T47D (cell line): ENCODE measurements at regions not wholly inside any gene's neighbourhood (a gene's known extent, or its start where the extent isn't known, plus 50 kb on each side); places are given as distances from the start of the nearest gene placed in this dataset.
"Not testable (repeated sequence)": the region's sequence is repeated elsewhere in the genome, so short reads cannot be mapped to it uniquely, and the experiment has no call there.

Source experiments
- DNase-seq, 2 experiments: peaks; one replicate each; pipeline versions ENCODE4 v3.0.0 to v3.0.0-alpha.2; 2011 to 2012; ENCODE audit warnings: low read depth in 1 of 2, low spot score in 1 of 2
- JUND ChIP-seq: IDR thresholded peaks from 2 replicates; pipeline ENCODE4 v1.6.1; 2012; ENCODE audit warnings: low read depth
- in situ Hi-C: cut with HindIII; loops from 2 replicates; pipeline ENCODE4 v1.10.0; 2016; ENCODE audit warnings: low sequenced_read_pairs, low pct_unique_long_range_greater_than_20kb

DNA sequence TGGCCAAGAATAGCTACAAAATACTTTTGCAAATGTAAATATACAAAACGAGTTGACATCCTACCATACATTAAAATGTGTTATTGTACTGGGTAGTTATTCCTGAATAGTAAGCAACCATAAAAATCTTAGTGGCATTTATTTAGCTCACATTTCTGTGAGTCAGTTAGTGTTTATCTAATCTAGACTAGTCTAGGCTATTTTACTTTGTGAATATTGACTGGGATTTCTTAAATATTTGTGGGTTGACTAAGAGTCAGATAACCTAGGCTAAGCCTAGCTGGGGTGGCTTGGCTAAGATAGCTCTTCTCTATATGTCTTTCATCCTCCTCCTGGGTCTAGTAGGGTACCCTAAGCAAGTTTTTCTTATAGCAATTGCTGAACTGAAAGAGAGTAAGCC lies 543.8 kb upstream of the DIAPH2 start:
- in situ Hi-C loops, result no loop called here
- no peak for TF ChIP-seq JUND
- no peak for DNase-seq

- in situ Hi-C loops, result no loop called here
- DNase-seq, result no peak
- no peak for TF ChIP-seq JUND
Measured at GRCh38 chrX:96147681-96148080, 537.0 kb upstream of the DIAPH2 start.

DNA sequence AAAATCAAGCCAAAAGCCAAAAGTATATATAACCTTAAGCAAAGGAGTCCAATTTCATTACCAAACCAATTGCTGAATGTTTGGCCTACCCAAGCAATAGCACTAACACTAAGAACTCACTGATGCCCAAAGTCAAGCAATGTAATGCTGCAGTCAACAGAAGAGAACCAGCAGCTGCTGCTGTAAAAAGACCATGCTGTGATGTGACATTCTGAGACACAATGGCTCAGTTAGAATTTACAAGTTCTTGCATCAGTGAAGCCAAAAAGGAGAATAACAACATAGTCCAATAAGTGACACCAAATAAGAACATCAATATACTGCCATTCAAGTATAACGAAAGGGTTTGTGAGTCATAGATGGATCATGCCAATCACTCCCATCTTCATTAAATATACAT lies 514.0 kb upstream of the DIAPH2 start:
- DNase-seq, result no peak
- no peak for TF ChIP-seq JUND
- in situ Hi-C loops, result no loop called here

DNA sequence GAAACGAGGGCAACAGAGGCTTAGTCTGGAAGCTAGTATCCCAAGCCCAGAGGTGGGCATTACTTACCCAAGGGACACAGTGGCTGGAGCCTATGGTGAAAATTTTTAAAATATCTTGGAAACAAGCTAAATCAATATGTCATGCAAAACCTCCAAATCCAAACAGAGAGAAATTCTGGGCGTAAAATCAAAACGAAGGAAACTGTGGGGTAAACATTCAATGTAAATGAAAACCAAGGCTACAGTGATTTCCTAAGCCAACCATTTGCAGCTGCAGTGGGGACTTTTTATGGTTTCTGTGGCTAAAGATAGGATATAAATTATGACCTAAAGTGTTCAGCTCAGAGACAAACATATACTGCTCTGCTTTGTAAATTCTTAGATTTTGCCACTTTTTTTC lies 507.7 kb upstream of the DIAPH2 start:
- in situ Hi-C loops, result no loop called here
- no peak for TF ChIP-seq JUND
- DNase-seq, result no peak

DNA sequence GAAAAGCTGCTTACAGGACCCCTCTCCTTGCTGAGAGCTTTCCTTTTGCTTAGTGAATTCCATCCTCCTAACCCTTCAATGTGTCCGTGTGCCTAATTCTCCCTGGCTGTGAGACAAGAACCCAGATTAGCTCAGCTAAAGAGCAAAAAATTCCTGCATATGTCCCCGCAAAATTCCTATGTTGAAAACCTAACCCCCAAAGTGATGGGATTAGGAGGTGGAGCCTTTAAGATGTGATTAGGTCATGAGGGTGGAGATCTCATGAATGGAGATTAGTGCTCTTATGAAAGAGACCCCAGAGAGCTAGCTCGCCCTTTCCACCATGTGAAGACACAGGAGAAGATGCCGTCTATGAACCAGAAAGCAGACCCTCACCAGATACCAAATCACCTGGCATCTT lies 503.0 kb upstream of the DIAPH2 start:
- no peak for TF ChIP-seq JUND
- no peak for DNase-seq
- in situ Hi-C loops, result no loop called here

GRCh38 chrX:96182366-96182765 lies 502.3 kb upstream of the DIAPH2 start:
- DNase-seq, result peak in 1 of 2 experiments; percentile 4
- no peak for TF ChIP-seq JUND
- in situ Hi-C loops, result no loop called here

DNA sequence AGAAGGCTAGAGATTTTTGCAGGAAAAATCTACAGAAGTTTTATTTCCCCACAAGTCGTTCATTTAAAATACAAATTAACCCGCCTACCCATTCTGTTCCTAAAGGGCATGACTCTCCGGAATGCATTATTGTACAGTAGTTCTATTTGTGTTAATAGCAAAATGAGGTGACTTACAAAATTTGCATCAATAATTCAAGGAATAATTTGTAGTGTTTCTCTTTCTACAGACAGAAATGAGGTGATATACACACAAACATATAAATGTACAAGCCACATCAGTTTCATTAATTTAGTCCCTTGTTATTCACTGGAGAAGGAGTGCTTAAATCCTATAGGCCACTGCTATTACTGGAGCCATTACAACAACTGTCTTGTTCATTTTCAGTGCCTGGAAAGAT lies 501.3 kb upstream of the DIAPH2 start:
- no peak for DNase-seq
- in situ Hi-C loops, result no loop called here
- no peak for TF ChIP-seq JUND

DNA sequence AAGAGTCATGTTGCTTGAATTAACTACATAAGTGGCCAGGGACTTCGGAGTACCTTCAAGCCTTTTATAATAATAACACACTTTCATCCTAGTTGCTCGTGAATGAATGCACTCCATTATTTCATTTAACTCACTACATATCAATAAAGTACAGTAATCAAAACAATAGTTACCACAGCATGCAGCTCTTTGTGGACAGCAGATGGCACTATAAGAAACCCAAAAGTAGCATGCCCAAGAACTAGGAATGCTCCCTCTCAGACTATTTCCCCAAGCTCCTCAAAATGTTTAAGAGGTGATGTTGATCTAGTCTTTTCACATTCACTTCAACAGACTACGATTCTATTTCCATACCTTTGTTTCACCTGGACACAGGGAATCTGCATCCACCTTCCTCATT lies 500.8 kb upstream of the DIAPH2 start:
- TF ChIP-seq JUND, result no peak
- in situ Hi-C loops, result no loop called here
- peak in 1 of 2 experiments; percentile 9 for DNase-seq

DNA sequence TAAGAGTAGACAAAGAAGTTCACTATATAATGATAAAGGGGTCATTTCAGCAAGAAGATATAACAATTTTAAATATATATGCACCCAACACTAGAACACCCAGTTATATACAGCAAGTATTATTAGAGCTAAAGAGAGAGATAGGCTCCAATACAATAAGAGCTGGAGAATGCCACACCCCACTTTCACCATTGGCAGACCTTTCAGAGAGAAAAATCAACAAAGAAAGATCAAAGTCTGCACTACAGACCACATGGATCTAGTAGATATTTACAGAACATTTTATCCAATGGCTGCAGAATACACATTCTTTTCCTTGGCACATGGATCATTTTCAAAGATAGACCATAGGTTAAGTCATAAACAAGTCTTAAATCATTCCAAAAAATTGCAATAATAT lies 479.7 kb upstream of the DIAPH2 start:
- in situ Hi-C loops, result no loop called here
- TF ChIP-seq JUND, result no peak
- DNase-seq, result no peak

GRCh38 chrX:96211953-96212352 lies 472.7 kb upstream of the DIAPH2 start:
- in situ Hi-C loops, result no loop called here
- no peak for DNase-seq
- no peak for TF ChIP-seq JUND

GRCh38 chrX:96214681-96215080 lies 470.0 kb upstream of the DIAPH2 start:
- in situ Hi-C loops, DNase-seq: not testable (repeated sequence)

DNA sequence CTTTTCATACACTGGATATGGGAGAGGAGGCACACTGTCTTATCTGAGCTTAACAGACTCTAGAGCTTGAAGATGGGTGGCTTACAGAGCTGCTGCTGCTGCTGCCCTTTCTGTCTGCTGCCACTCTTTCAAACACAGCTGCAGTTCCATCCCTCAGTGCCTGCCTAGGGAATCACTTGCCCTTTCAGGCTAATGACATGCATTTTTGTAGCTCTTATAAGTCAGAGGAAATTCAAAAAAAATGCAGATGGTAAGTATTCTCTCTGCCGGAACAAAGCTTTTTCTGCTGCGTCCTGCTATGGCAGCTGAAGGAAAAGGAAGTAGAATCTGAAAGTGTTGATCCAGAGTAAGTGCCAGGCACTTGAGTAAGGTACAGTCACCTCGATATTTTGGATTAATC lies 460.4 kb upstream of the DIAPH2 start:
- TF ChIP-seq JUND, result no peak
- in situ Hi-C loops, result no loop called here
- DNase-seq, result no peak

DNA sequence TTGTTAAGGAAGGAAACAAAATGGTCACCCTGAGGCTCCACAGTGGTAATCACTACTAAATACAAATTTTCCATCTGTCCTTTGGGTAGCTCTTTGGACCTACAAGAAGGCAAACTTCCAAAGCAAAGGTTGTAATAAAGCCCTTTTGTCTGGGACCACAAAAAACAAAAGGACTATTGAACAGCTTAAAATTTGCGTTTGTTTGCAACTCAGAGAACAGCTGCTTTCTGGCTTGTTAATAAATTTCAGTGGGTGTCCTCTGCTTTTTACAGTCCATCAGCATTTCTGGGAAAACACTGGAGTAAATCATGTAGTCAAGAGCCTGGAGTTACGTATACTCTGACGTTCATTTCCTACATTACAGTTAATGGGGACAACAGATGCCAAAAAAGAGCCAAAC lies 439.7 kb upstream of the DIAPH2 start:
- TF ChIP-seq JUND, result no peak
- in situ Hi-C loops, result no loop called here
- DNase-seq, result no peak

GRCh38 chrX:96246436-96246835 lies 438.2 kb upstream of the DIAPH2 start:
- no peak for TF ChIP-seq JUND
- no peak for DNase-seq
- in situ Hi-C loops, result no loop called here
